OCI-LY7 (cell line): ENCODE measurements at regions not wholly inside any gene's neighbourhood (a gene's known extent, or its start where the extent isn't known, plus 50 kb on each side); places are given as distances from the start of the nearest gene placed in this dataset.

Source experiments
- CTCF ChIP-seq: fragments of 200-600 bp; sonication (generic); conservative IDR thresholded peaks from 2 replicates; pipeline ENCODE4 v1.5.1; 2014; ENCODE audit warnings: mild to moderate bottlenecking, antibody characterized with exemption, low read length, moderate library complexity, mixed read lengths
- EZH2phosphoT487 ChIP-seq: fragments of 200-600 bp; sonication (generic); IDR thresholded peaks from 2 replicates; pipeline ENCODE4 v1.6.1; 2018; ENCODE audit warnings: low read depth, borderline replicate concordance, mild to moderate bottlenecking, mixed run types, antibody characterized with exemption, low read length, moderate library complexity, mixed read lengths

DNA sequence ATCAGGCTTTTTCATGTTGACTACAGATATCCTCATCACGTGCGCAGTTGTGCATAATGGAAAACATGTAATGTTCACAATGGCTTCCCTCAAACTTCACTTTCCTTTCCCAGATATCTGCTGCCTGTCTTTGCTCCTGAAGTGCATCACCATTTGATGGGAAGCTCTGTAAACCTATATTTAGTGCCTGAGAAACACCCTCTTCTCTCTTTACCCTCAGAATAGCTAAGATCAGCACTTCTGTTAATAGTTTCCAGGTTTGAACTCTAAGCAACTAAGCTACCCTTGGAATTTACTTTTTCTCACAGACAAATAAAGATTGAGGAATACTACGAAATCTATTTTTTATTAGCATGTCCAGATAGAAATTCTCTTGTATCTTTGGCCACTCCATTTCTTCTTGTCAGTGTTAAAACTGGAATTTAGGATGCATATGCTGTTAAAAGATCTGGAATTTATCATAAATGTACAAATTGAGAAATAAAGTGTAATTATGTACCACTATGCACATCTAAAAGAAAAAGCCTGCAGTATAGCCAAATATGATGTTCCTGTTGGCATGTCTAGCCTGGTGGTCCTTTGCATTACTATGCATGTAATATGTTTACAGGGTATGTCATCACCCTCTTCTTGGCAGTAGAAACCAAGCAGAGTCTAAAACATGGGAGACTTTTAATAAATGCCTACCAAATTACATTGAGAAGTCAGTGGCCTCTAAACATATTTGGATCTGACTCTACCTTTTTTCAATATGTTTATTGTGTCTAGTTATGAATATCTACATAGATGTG, 278.7 kb downstream of the FIGN start:
- TF ChIP-seq CTCF = no peak
- no peak for TF ChIP-seq EZH2phosphoT487
